Stimulated activated CD8-positive, alpha-beta memory T cell treated with anti-CD3 and anti-CD28 coated beads, Interleukin-12 subunit alpha, Interleukin-12 subunit beta, amount 100 ng/mL, for 1 hour (primary cell): ENCODE measurements at regions not wholly inside any gene's neighbourhood (a gene's known extent, or its start where the extent isn't known, plus 50 kb on each side); places are given as distances from the start of the nearest gene placed in this dataset.

Experiments used
- DNase-seq: peaks from one replicate; pipeline ENCODE4 v3.0.0-alpha.2; 2020; ENCODE audit warnings: low read depth

DNA sequence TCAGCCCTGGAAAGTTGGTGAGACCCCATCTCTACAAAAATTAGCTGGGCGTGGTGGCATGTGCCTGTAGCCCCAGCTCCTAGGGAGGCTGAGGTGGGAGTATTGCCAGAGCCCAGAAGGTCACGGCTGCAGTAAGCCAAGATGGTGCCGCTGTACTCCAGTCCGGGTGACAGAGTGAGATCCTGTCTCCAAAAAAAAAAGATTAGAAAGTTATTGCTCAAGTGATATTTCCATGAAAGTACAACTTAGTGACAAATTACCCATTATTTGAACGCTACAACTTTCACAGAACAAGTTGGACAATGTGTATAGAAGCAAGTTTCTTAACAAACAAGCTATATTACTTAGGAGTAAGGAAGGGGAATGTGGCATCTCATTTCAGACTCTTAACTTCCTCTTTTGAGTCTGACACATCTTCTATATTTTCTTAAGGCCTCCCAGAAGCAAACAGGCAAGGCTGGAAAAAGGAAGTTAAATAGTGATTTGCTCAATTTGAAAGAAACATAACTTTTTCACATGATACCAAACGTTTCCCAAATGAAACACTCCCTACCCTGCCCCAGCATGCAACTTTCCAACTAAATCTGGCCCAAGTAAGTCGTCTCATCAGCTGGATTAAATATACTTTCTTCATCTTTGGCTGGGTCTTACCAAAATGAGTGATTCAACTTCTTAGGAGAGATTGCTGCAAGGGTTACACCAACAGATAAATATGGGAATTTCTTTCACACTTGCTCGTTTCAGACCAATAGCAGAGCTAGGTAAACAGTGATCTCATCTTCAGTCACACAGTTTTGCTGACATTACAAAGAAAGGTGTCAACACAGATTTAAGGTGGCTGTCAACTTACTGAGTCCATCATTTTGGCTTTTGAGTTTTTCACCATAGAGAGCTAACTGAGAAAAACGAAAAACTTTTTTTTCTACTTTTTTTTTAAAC is 66.3 kb upstream of the KLF6 start:
- no peak for DNase-seq

DNA sequence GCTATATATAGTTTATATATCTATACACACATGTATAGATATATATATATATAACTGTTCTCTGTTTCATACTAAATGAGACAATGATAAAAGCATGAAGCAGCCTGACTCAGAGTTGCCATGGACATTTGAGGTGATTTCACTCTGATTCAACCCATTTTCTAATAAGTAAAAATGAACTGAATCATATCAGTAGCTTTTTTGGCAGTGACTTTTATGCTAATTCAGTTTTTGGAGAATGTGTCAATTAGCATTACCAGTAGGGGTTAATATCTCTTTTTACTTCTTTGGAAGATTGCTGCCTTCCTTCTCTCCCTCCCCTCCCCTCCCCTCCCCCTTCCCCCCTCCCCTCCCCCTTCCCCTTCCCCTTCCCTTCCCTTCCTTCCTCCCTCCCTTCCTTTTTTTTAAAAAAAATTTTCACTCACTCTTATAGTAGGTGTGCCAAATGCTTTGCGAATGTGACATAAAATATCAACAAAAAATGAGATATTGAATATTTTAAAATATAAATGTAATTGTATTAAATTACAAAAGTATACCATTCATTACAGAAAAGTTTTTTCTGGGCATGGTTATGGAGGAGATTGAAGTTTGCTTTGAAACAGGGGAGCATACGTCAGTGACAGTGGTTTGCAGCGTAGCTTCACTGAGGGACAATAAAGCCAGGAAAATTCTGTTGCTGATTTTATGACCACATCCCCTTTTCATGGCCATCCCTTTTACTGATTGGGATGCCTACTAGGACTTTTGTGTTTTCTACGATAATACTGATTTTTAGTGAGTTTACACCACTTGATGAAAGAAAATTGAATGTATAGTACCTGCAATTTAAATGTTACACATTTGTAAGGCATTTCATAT is 64.0 kb upstream of the KLF6 start:
- no peak for DNase-seq

DNA sequence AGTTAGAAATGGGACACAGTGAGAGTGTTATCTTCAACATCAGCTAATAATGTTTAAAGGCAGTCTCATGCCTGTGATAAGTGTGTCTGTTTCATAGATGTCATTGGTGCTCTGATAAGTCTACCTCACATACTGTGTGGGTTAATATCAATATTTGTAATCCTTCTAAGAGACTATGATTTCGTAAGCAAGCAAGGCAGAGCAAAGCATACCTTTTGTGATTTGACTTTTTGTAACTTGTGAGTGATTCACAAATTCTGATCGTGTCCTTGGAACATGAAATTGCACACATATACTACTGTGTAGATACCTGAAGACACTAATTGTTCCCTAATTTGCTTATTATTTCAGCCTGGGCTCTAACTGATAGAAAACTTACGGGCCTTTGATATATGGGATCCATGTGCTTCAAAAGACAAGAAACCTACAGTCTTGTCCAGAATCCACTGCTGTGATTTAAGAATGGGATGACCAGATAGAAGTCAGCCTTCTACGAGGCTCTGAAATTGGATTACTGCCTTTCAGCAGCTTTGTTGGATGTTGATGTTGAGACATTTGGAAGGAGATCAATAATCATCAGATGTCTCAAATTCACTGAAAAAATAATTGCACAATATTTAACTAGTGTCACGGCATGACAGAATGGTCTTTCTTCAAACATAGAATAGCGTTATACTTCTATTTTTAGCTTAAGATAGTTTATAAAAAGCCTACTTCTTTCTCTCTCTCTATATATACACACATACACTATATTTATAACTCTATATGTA is 63.2 kb upstream of the KLF6 start:
- DNase-seq = no peak

DNA sequence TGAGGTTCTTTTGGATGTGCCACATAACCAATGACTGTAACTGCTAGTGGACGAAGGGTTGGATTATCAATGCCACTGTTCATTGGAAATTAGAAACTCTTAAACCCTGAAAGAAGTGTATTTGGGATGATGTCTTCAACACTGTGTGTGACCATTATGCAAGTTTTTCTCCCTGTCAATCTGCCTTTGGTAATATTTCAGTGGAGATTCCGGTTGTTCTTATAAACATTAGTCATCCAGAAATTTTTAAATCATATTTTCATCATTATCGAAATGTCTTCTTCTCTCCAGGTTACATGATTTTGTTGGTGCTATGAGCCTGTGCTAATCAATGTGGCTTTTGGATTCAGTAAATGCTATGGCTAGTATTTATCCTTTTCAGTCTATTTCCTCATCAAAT is 61.7 kb upstream of the KLF6 start:
- DNase-seq = no peak

DNA sequence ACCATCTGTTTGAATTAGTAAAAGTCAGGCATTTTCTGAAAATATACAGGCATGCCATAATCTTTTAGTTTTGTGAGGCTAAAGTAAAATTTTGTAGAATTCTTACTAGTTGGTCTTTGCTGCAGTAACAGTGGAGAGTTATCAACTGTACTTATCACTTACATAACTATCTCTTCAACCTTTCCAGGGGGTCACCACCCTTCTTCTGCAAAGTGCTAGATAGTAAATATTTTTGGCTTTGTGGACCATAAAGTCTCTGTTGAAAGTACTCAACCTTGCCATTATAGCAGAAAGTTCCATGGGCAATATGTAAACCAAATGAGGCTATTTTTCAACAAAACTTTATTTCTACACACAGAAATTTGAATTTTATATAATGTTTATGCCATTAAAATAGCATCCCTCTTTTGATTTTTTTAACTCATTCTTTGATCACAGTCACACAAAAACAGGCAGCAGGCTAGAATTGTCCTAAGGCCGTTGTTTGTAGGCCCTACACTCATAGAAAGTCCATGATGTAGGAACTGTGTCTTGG is 59.5 kb upstream of the KLF6 start:
- no peak for DNase-seq

DNA sequence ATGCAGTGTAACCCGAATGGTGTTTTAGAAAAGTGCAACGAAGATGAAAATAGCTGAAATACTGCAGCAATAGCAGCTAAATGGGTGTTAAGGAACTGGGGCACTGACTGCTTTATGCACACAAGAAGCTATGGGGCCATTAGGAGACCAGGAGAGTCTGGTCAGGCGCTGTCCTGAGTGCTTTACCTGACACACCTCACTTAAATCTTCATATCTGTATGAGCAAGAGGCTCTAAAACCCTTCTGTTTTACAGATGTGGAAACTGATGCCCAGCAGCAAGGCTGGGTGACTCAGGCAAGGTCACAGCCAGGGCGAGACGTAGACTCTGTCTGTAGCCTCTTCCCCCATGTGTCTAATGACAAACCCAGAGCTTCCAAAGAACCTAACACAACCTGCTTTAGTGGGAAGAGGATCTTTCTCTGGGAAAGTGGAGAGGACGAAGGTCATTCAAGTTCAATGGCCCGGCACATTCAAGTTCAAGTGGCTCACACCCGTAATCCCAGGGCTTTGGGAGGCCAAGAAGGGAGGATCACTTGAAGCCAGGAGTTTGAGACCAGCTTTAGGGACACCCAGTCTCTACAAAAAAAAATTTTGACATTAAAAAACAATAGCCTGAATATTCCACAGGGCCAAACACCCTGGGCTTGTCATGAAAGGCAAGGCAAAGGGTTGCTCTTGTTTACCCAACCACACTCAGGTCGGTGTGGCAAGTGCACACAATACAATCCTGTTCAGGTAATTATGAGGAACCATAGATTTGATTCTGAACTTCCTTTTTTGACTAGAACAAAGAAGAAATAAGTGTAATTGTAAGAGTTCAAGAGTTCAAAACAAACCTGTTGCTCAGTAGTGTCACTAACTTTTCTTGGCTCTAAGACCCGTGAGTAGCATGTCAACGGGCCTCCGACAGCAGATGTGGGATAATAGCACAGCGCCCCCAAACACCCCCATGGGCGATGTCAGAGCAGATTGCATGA is 53.7 kb upstream of the KLF6 start:
- DNase-seq = no peak

DNA sequence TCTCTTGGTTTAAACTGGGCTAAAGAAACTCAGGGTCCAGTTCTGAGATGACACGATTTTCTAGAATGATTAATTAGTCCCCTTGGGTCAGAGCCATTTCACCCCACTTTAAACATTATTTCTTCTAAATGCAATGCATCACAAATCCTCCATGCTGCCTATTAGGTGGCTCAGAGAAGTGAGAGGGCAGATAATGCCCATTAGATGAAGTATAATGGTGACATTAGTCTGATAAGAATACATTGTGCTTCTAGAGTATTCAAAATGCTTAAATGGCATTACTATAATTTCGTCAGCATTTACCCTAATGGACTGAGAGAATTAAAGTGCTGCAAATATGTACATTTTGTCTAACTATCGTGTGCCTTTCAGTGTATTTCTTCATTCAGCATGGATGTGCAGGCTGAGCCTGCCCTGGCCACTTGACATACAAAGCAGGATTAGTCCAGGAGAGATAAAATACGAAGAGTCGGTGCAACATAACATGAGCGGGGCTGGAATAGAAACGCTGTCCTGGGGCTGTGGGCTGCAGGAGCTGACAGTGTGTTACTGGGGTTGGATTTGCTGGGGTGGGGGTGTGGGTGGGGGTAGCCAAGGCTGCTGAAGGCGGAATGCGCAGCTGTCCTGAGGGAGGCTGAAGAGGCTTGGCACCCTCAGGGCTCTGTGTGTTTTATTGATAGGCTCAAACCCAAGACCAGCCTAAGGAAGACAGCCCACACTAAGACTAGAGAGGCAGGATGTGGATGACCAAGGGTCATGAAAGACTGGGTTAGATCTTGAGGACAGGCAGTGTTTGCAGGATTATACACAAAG is 52.8 kb upstream of the KLF6 start:
- no peak for DNase-seq

DNA sequence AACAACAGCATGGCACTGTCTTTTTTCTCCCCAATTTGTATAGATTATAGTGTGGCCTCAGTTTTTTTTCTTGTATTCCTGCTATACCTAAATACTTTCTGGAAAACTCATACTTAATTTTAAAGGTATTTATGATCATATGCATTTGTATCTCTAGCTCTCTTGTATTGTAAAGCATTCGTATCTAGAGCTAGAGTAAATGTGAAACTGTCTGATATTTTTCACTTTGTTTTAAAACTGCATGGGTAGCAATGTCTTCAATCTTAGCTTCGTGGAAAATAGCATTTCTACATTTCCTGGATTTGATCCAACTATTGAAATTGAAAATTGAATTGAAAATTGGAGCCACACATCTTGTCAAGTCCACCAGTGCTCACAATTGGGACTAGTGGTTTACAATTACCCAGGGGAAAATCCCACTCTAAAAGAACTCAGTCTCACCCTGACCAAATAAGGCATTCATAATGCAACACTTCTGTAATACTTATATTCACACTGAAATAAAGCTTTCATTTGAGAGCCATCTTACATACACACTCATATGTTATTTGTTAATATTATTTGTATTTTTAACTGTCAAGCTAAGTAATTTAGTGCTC is 51.3 kb upstream of the KLF6 start:
- DNase-seq = no peak

DNA sequence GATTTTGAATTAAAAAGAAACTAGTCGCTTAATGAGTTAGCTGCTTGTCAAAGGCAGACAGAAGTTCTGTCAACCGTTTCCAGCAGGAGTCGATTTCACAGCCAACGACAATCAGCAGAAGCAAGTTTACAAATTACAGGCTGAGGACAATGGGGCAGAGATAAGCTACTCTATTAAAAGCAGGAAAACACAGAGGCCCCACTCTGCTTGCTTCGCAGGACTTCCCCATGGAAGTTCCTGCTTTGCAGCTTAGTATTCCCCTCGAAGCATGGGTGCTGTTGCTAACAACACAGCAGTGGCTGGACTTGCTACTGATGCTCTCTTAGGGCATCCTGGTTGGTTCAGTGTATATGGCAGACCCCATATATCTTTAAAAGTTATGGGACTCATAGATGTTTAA is 50.8 kb upstream of the KLF6 start:
- no peak for DNase-seq

DNA sequence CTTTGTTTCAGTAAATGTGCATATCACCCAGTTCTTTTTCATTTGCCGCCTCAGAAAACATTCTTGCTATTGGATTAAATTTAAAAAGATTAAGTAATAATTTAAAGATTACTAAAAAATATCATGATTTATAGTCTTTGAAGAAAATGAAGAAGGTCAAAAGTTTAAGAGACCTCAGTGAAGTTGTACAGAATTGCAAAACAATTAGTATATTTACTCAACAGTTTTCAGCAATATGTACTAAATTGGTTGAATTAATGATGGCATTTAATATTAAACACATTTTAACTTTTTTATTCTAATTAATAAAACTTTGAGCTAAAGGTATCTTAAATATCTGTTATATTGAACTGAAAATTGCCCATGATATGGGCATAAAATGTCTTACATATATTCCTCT is 49.9 kb upstream of the KLF6 start:
- no peak for DNase-seq
